GM19239 (cell line): ENCODE measurements at regions not wholly inside any gene's neighbourhood (a gene's known extent, or its start where the extent isn't known, plus 50 kb on each side); places are given as distances from the start of the nearest gene placed in this dataset.
"Not testable (repeated sequence)": the region's sequence is repeated elsewhere in the genome, so short reads cannot be mapped to it uniquely, and the experiment has no call there.

ENCODE experiments used
- DNase-seq: peaks from one replicate; pipeline ENCODE4 v3.0.0; 2011; ENCODE audit warnings: low spot score; ENCODE audit not compliant: insufficient read length
- FAIRE-seq: peaks from 2 replicates; lab custom pipeline; 2011; peaks lifted over from hg19 to GRCh38; lab: Jason Lieb, UNC

GRCh38 chr4:177987896-177988295, 545.7 kb upstream of the AGA start:
- no peak for DNase-seq
- no peak for FAIRE-seq

- DNase-seq, result no peak
- FAIRE-seq, result no peak
Measured at GRCh38 chr4:177989503-177990201, 547.4 kb upstream of the AGA start.

GRCh38 chr4:178003098-178003657, 560.9 kb upstream of the AGA start:
- no peak for FAIRE-seq
- no peak for DNase-seq

GRCh38 chr4:178010596-178010995, 568.4 kb upstream of the AGA start:
- no peak for DNase-seq
- no peak for FAIRE-seq

GRCh38 chr4:178015046-178015445, 572.8 kb upstream of the AGA start:
- not testable (repeated sequence) for FAIRE-seq, DNase-seq

GRCh38 chr4:178026999-178027398, 584.8 kb upstream of the AGA start:
- FAIRE-seq (no peak), DNase-seq (no peak)

- no peak for DNase-seq
- no peak for FAIRE-seq
Measured at GRCh38 chr4:178027796-178028195, 585.6 kb upstream of the AGA start.

- FAIRE-seq (no peak), DNase-seq (no peak)
Measured at GRCh38 chr4:178028481-178028880, 586.2 kb upstream of the AGA start.

- FAIRE-seq (no peak), DNase-seq (no peak)
Measured at GRCh38 chr4:178037459-178038214, 595.4 kb upstream of the AGA start.

GRCh38 chr4:178056996-178057395, 614.8 kb upstream of the AGA start:
- FAIRE-seq (no peak), DNase-seq (no peak)

GRCh38 chr4:178063568-178063967, 621.3 kb upstream of the AGA start:
- DNase-seq (no peak), FAIRE-seq (no peak)

GRCh38 chr4:178066338-178066941, 624.2 kb upstream of the AGA start:
- FAIRE-seq (no peak), DNase-seq (no peak)

GRCh38 chr4:178068136-178068535, 625.9 kb upstream of the AGA start:
- FAIRE-seq (no peak), DNase-seq (no peak)

- FAIRE-seq (no peak), DNase-seq (no peak)
Measured at GRCh38 chr4:178070163-178070562, 627.9 kb upstream of the AGA start.

- no peak for DNase-seq
- no peak for FAIRE-seq
Measured at GRCh38 chr4:178080312-178080711, 638.1 kb upstream of the AGA start.

GRCh38 chr4:178081176-178081575, 638.9 kb upstream of the AGA start:
- FAIRE-seq (no peak), DNase-seq (no peak)

GRCh38 chr4:178081896-178082295, 639.7 kb upstream of the AGA start:
- DNase-seq (no peak), FAIRE-seq (no peak)

- FAIRE-seq (no peak), DNase-seq (no peak)
Measured at GRCh38 chr4:178082906-178083305, 640.7 kb upstream of the AGA start.

- DNase-seq (no peak), FAIRE-seq (no peak)
Measured at GRCh38 chr4:178083968-178084367, 641.7 kb upstream of the AGA start.

GRCh38 chr4:178086320-178086719, 644.1 kb upstream of the AGA start:
- FAIRE-seq (no peak), DNase-seq (no peak)
